Astrocyte of the cerebellum (primary cell): ENCODE measurements at regions not wholly inside any gene's neighbourhood (a gene's known extent, or its start where the extent isn't known, plus 50 kb on each side); places are given as distances from the start of the nearest gene placed in this dataset.

ENCODE experiments used
- DNase-seq: peaks from one replicate; pipeline ENCODE4 v3.0.0-alpha.2; 2011; ENCODE audit warnings: low read depth
- H3K4me3 ChIP-seq: 2 replicates; pipeline ENCODE4 v1.5.1; 2011; ENCODE audit warnings: mild to moderate bottlenecking, low read depth, low read length, moderate library complexity
- in situ Hi-C: cut with HindIII; loops from 2 replicates; pipeline ENCODE4 v1.10.0; 2017; ENCODE audit warnings: low sequenced_read_pairs
- TF ChIP-seq, protein P1 (sequence below): IDR thresholded peaks from 2 replicates; pipeline ENCODE4 v1.5.1; 2012; ENCODE audit warnings: low read length, low read depth, moderate library complexity, mild to moderate bottlenecking; ENCODE audit errors: missing control alignments

DNA sequence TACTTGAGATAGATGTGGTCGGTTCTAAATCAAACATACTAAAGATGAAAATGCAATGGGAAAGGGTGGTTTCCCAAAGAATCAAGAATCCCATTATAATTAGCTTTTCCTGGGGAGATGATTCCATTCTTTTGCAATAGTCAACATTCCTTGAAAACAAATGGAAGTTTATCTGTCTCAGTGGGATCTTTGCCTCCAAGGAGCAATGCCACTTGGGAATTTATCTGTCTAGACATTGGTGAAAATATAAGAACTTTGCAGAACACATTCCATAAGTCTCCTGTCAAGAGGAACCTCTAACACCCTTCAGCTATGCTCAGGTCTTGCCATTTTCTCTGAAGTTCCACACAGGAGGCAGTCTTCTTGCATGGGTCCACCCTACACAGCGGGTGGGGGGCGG lies 152.5 kb downstream of the KCTD12 start:
- in situ Hi-C loops: no loop called here
- DNase-seq: no peak
- TF ChIP-seq, protein P1, sequence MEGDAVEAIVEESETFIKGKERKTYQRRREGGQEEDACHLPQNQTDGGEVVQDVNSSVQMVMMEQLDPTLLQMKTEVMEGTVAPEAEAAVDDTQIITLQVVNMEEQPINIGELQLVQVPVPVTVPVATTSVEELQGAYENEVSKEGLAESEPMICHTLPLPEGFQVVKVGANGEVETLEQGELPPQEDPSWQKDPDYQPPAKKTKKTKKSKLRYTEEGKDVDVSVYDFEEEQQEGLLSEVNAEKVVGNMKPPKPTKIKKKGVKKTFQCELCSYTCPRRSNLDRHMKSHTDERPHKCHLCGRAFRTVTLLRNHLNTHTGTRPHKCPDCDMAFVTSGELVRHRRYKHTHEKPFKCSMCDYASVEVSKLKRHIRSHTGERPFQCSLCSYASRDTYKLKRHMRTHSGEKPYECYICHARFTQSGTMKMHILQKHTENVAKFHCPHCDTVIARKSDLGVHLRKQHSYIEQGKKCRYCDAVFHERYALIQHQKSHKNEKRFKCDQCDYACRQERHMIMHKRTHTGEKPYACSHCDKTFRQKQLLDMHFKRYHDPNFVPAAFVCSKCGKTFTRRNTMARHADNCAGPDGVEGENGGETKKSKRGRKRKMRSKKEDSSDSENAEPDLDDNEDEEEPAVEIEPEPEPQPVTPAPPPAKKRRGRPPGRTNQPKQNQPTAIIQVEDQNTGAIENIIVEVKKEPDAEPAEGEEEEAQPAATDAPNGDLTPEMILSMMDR: no peak
- no peak overlapping the region for H3K4me3 ChIP-seq

DNA sequence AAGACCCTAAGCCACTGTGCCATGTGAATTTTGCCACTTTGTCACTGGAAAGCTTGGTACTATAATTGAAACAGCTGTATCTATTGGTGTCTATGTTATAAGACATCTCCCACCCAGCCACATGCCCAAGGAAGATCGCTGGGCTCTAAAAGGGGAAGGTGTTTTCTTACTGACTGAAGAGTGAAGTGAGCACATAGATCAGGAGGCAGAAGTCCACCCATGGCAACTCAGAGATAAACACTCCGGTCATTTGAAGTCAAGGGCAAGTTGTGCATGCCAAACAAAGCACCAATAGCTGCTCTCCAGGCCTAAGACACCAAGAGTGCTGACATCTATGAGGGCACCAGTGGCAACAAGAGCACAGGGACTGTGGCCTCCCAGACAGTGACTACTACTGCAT lies 153.8 kb downstream of the KCTD12 start:
- DNase-seq: no peak

DNA sequence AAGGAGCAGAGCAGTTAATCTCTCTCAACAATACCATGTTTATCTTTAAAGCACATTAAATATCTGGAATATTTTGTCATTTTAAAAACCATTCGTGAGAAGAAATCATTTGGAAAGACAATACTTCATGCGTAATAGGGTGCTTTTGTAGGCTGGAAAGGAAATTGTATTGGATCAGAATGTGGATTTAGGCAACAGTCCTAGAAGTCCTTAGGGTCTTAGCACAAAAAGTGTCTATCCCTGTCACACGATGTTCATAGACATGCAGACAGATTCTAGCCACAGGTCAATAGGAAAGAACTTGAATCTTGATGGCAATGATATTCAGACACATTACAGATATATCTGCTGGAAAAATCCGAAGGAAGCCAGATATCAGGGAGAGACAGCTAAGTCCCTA lies 156.0 kb downstream of the KCTD12 start:
- H3K4me3 ChIP-seq: no peak overlapping the region
- TF ChIP-seq, protein P1: no peak
- DNase-seq: no peak
- in situ Hi-C loops: no loop called here

More for the DNA sequence above, 153.8 kb downstream of the KCTD12 start:
- in situ Hi-C loops: no loop called here
- TF ChIP-seq, protein P1: no peak
- no peak overlapping the region for H3K4me3 ChIP-seq

DNA sequence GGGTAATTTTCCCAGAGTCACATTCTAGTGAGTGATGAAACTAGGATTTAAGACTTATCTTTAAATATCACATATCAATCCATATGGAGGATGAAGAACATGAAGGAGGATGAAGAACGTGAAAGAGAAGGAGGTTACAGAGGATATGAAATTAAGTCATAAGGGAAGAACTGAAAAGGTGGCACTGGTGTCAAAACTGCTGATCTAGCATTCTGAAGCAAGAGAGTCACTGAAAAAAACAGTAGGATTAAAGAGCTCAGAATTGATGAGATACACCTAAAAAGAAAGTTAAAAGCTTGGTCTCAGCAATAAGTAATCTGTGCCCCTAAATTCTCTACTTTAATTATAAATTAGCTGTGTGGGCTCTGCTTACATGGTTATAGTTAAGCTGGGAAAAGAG lies 156.5 kb downstream of the KCTD12 start:
- no peak overlapping the region for H3K4me3 ChIP-seq
- no peak for DNase-seq
- TF ChIP-seq, protein P1: no peak
- in situ Hi-C loops: no loop called here

DNA sequence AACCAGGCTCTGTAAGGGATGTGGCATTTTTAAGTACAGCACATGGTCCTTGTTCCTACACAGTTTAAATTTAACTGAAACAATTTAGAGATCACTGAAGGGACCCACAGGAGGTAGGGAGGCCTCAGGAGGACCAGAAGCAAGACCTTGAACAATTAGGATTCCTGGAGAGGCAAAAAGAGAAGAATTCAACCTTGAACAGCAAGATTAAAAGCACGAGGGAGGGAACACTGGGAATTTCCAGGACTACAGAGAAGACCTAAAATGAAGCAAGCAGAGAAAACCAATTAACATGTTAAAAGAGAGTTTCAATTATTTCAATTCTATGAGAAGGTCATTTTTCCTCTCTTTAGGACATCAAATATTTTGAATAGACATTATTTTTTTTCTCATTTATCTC lies 160.3 kb downstream of the KCTD12 start:
- H3K4me3 ChIP-seq: no peak overlapping the region
- DNase-seq: no peak
- in situ Hi-C loops: no loop called here
- TF ChIP-seq, protein P1: no peak

DNA sequence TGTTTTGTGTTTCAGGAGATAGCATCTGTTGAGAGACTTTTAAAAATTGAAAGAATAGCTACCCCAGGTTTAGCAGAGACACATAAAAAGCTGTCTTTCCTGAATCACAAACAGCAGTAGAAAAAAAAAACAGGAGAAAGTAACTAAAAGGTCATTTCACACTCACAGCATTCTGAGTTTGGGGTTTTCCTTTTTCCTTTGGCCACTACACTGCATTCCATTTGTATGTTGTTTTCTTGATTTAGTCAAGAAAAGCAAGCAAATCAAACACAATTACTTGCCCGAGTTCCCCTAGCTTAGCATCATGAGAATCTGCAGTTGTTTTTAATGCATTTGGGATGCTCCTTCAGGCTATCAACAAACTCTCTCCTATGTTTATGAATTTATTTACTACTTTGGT lies 161.0 kb downstream of the KCTD12 start:
- in situ Hi-C loops: no loop called here
- TF ChIP-seq, protein P1: no peak
- no peak overlapping the region for H3K4me3 ChIP-seq
- DNase-seq: peak; percentile 57

DNA sequence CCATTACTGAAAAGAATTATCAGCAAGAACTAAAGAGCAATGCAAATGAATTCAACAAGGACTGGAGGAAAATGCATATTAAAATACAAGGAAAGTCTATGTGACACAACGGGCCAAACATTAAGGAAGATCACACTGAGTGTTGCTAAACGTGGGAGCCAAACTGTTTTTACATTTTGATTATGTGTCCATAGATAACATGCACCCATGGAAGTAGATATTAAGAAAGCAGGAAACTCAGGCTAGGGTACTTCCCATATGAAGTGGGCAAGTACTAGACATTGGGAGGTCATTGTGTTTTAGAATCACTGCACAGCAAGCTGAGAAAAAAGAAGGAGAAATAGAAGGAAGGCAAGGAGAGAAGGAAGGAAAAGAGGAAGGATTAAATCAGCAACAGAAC lies 161.8 kb downstream of the KCTD12 start:
- TF ChIP-seq, protein P1: no peak
- in situ Hi-C loops: no loop called here
- no peak for DNase-seq

More for the DNA sequence above, 161.8 kb downstream of the KCTD12 start:
- H3K4me3 ChIP-seq: no peak overlapping the region
